ENCODE measurements at regions not wholly inside any gene's neighbourhood (a gene's known extent, or its start where the extent isn't known, plus 50 kb on each side); places are given as distances from the start of the nearest gene placed in this dataset.

GRCh38 chr3:72039677-72040076 lies 254.7 kb upstream of the PROK2 start:
- H3K4me1 ChIP-seq: peaks cover 0 to 10% (median 0%) of the 10 kb centered on the region in 3 donors
- no peaks in the 10 kb centered on the region for H3K36me3 ChIP-seq
- H3K4me3 ChIP-seq: no peak overlapping the region
- no peak for TF ChIP-seq CTCF (IDR thresholded peaks at IDR 0.05)
- WGBS, 2 donors (ENCODE audit: low coverage in 1 of 2): 94 to 100% methylated on average over 2 to 6 of the region's 6 CpGs
- H3K9me3 ChIP-seq: no peaks in the 10 kb centered on the region
- ATAC-seq: no peak
- H3K27me3 ChIP-seq: no peaks in the 10 kb centered on the region
- no peak overlapping the region for H3K27ac ChIP-seq

GRCh38 chr3:72036899-72037298 lies 252.0 kb upstream of the PROK2 start:
- WGBS, 2 donors (ENCODE audit: low coverage in 1 of 2): no CpG with 5 or more reads among the region's 1 CpG
- H3K27ac ChIP-seq: no peak overlapping the region
- H3K36me3 ChIP-seq: no peaks in the 10 kb centered on the region
- TF ChIP-seq POLR2AphosphoS5 (IDR thresholded peaks at IDR 0.05): no peak
- TF ChIP-seq CTCF (IDR thresholded peaks at IDR 0.05): no peak
- TF ChIP-seq POLR2A (IDR thresholded peaks at IDR 0.05): no peak
- TF ChIP-seq EP300 (IDR thresholded peaks at IDR 0.05): no peak
- no peak for ATAC-seq
- H3K9me3 ChIP-seq: no peaks in the 10 kb centered on the region
- H3K4me3 ChIP-seq: no peak overlapping the region
- no peaks in the 10 kb centered on the region for H3K27me3 ChIP-seq
- H3K4me1 ChIP-seq: peaks cover 0 to 9% (median 0%) of the 10 kb centered on the region in 3 donors

GRCh38 chr3:72035606-72036005 lies 250.7 kb upstream of the PROK2 start:
- WGBS, 2 donors (ENCODE audit: low coverage in 1 of 2): 85 to 100% methylated on average over 1 to 3 of the region's 3 CpGs
- Histone ChIP-seq H3K36me3 (no peaks in the 10 kb centered on the region), H3K27ac (no peak overlapping the region), H3K9me3 (no peaks in the 10 kb centered on the region), H3K4me3 (no peak overlapping the region), H3K27me3 (no peaks in the 10 kb centered on the region), H3K4me1 (no peaks in the 10 kb centered on the region)
- TF ChIP-seq EP300 (IDR thresholded peaks at IDR 0.05) (no peak), POLR2A (IDR thresholded peaks at IDR 0.05) (no peak), CTCF (IDR thresholded peaks at IDR 0.05) (no peak)
- ATAC-seq: no peak

GRCh38 chr3:72034986-72035385 lies 250.0 kb upstream of the PROK2 start:
- H3K27me3 ChIP-seq: no peaks in the 10 kb centered on the region
- H3K4me1 ChIP-seq: no peaks in the 10 kb centered on the region
- H3K9me3 ChIP-seq: no peaks in the 10 kb centered on the region
- no peak for ATAC-seq
- no peaks in the 10 kb centered on the region for H3K36me3 ChIP-seq
- no peak overlapping the region for H3K27ac ChIP-seq
- no peak overlapping the region for H3K4me3 ChIP-seq
- TF ChIP-seq POLR2A (IDR thresholded peaks at IDR 0.05): no peak
- TF ChIP-seq POLR2AphosphoS5 (IDR thresholded peaks at IDR 0.05): no peak
- no peak for TF ChIP-seq EP300 (IDR thresholded peaks at IDR 0.05)
- TF ChIP-seq CTCF (IDR thresholded peaks at IDR 0.05): no peak
- 74 to 100% methylated on average over 1 of the region's 1 CpG for WGBS, 2 donors (ENCODE audit: low coverage in 1 of 2)

- no peak for ATAC-seq
- H3K27me3 ChIP-seq: no peaks in the 10 kb centered on the region
- H3K4me1 ChIP-seq: no peaks in the 10 kb centered on the region
- no peak for TF ChIP-seq POLR2A (IDR thresholded peaks at IDR 0.05)
- no peak for TF ChIP-seq EP300 (IDR thresholded peaks at IDR 0.05)
- no peak for TF ChIP-seq CTCF (IDR thresholded peaks at IDR 0.05)
- no peak for TF ChIP-seq POLR2AphosphoS5 (IDR thresholded peaks at IDR 0.05)
- WGBS, 2 donors (ENCODE audit: low coverage in 1 of 2): 88 to 97% methylated on average over 4 to 6 of the region's 6 CpGs
- H3K4me3 ChIP-seq: no peak overlapping the region
- no peaks in the 10 kb centered on the region for H3K36me3 ChIP-seq
- H3K27ac ChIP-seq: no peak overlapping the region
- no peaks in the 10 kb centered on the region for H3K9me3 ChIP-seq
Measured at GRCh38 chr3:72033666-72034428, 248.9 kb upstream of the PROK2 start.

Measured in gastroesophageal sphincter (tissue), 4 donors.